GM23248 (cell line): ENCODE measurements at regions not wholly inside any gene's neighbourhood (a gene's known extent, or its start where the extent isn't known, plus 50 kb on each side); places are given as distances from the start of the nearest gene placed in this dataset.
A peak's percentile ranks its signal among the peaks of the same experiment; 100 is the strongest.

Experiments
- DNase-seq: peaks from one replicate; pipeline ENCODE4 v3.0.0-alpha.2; 2015
- H2AFZ ChIP-seq: fragments of 200-600 bp; sonication (generic); 2 replicates; pipeline ENCODE4 v1.6.1; 2016; ENCODE audit warnings: antibody characterized with exemption
- H3F3A ChIP-seq: fragments of 200-600 bp; sonication (generic); 2 replicates; pipeline ENCODE4 v1.6.1; 2016; ENCODE audit warnings: mild to moderate bottlenecking, antibody characterized with exemption, mixed run types; ENCODE audit not compliant: insufficient read depth
- H3K27ac ChIP-seq: fragments of 200-600 bp; sonication (generic); 2 replicates; pipeline ENCODE4 v1.5.1; 2016; ENCODE audit warnings: mild to moderate bottlenecking
- H3K27me3 ChIP-seq: fragments of 200-600 bp; sonication (generic); replicated peaks from 2 replicates; pipeline ENCODE4 v1.6.1; 2016; ENCODE audit warnings: mild to moderate bottlenecking; ENCODE audit not compliant: insufficient read depth
- H3K36me3 ChIP-seq: fragments of 200-600 bp; sonication (generic); 2 replicates; pipeline ENCODE4 v1.6.1; 2016; ENCODE audit warnings: low read depth, mild to moderate bottlenecking
- H3K4me1 ChIP-seq: fragments of 200-600 bp; sonication (generic); 2 replicates; pipeline ENCODE4 v1.6.1; 2016; ENCODE audit warnings: mild to moderate bottlenecking; ENCODE audit not compliant: insufficient read depth
- H3K4me2 ChIP-seq: fragments of 200-600 bp; sonication (generic); one replicate; pipeline ENCODE4 v1.6.1; 2016; ENCODE audit warnings: mild to moderate bottlenecking; ENCODE audit not compliant: unreplicated experiment
- H3K4me3 ChIP-seq: fragments of 200-600 bp; sonication (generic); 2 replicates; pipeline ENCODE4 v1.5.1; 2016; ENCODE audit warnings: mild to moderate bottlenecking
- H3K79me2 ChIP-seq: fragments of 200-600 bp; sonication (generic); 2 replicates; pipeline ENCODE4 v1.6.1; 2016; ENCODE audit warnings: mild to moderate bottlenecking; ENCODE audit not compliant: insufficient read depth
- H3K9ac ChIP-seq: fragments of 200-600 bp; sonication (generic); 2 replicates; pipeline ENCODE4 v1.6.1; 2016; ENCODE audit warnings: mild to moderate bottlenecking
- H3K9me2 ChIP-seq: fragments of 200-600 bp; sonication (generic); 2 replicates; pipeline ENCODE4 v1.6.1; 2016; ENCODE audit warnings: mixed run types, mild to moderate bottlenecking, moderate library complexity; ENCODE audit not compliant: insufficient read depth
- H3K9me3 ChIP-seq: fragments of 200-600 bp; sonication (generic); one replicate; pipeline ENCODE4 v1.6.1; 2017; ENCODE audit warnings: low read depth
- H4K20me1 ChIP-seq: fragments of 200-600 bp; sonication (generic); 2 replicates; pipeline ENCODE4 v1.6.0; 2016; ENCODE audit not compliant: insufficient read depth
- EZH2 ChIP-seq: fragments of 200-600 bp; sonication (generic); IDR thresholded peaks from 2 replicates; pipeline ENCODE4 v1.6.1; 2018; ENCODE audit warnings: antibody characterized with exemption, mild to moderate bottlenecking; ENCODE audit not compliant: insufficient read depth, poor library complexity, severe bottlenecking
- EZH2phosphoT487 ChIP-seq: fragments of 200-600 bp; sonication (generic); IDR thresholded peaks from 2 replicates; pipeline ENCODE4 v1.6.1; 2018; ENCODE audit warnings: antibody characterized with exemption, moderate library complexity, mild to moderate bottlenecking, low read depth; ENCODE audit not compliant: insufficient read depth
- WGBS, 2 experiments: methylation state at CpG; one replicate each; pipeline ENCODE4 v1.1.6; 2015 to 2017; ENCODE audit warnings: low lambda C conversion rate in 2 of 2, low coverage in 1 of 2; ENCODE audit errors: missing lambda C conversion rate in 2 of 2; 5-methylcytosine and 5-hydroxymethylcytosine counted together
- in situ Hi-C: fragments of 300-500 bp; cut with MboI; formaldehyde crosslinking; loops from 2 replicates; pipeline ENCODE4 v1.15.0; 2020

DNA sequence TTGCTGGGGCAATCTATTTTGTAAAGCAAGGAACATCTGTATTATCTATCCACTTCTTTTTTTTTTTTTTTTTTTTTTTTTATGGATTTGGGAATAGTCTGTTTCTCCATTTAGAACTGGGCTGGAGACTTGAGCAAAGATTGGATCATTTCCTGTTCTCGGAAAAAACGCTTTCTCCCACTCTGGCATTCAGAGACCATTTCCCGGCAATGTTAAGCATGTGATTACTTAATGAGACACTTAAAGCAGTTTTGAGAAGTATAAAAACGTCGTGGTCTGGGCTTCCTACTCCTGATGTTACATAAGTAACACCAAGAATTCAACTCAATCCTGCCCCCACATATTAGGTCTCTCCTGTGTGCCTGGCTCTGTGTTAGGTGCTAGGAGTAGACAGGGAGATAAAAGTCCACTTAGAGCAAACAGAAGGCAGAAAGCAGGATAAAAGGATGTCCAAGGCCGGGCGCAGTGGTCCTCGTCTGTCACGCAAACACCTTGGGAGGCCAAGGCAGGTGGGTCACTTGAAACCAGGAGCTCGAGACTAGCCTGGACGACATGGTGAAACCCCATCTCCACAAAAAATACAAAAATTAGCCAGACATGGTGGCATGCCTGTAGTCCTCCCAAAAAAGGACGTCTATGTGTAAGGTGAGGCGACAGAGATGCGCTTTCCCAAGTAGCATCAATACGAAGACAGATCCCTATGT is 152.1 kb upstream of the GSC start:
- Histone ChIP-seq H3K36me3 (no peaks in the 10 kb centered on the region), H3K9ac (no peak overlapping the region), H3K79me2 (no peaks in the 10 kb centered on the region), H3K9me2 (no peaks in the 10 kb centered on the region), H2AFZ (no peak overlapping the region), H3K4me2 (no peak overlapping the region), H3K27me3 (no peaks in the 10 kb centered on the region), H3K4me1 (no peaks in the 10 kb centered on the region), H3K9me3 (no peaks in the 10 kb centered on the region), H3K4me3 (no peak overlapping the region), H4K20me1 (no peaks in the 10 kb centered on the region), H3F3A (no peaks in the 10 kb centered on the region), H3K27ac (no peak overlapping the region)
- DNase-seq: peak; percentile 49
- TF ChIP-seq EZH2 (no peak), EZH2phosphoT487 (no peak)
- in situ Hi-C loops: no loop called here
- WGBS, 2 experiments: 58% methylated on average over 15 of the region's 15 CpGs

- in situ Hi-C loops: no loop called here
- no peaks in the 10 kb centered on the region for H3K79me2 ChIP-seq
Observed at GRCh38 chr14:94921456-94921855, 151.5 kb upstream of the GSC start.

GRCh38 chr14:94919896-94920295 is 150.0 kb upstream of the GSC start:
- no peaks in the 10 kb centered on the region for H3F3A ChIP-seq
- H3K4me3 ChIP-seq: no peak overlapping the region
- DNase-seq: no peak
- no peaks in the 10 kb centered on the region for H3K27me3 ChIP-seq
- H3K36me3 ChIP-seq: no peaks in the 10 kb centered on the region
- TF ChIP-seq EZH2 (no peak), EZH2phosphoT487 (no peak)
- no peaks in the 10 kb centered on the region for H4K20me1 ChIP-seq
- no peak overlapping the region for H3K27ac ChIP-seq
- WGBS, 2 experiments: 83 to 90% methylated on average over 9 of the region's 9 CpGs
- no peaks in the 10 kb centered on the region for H3K4me1 ChIP-seq
- no peak overlapping the region for H3K9ac ChIP-seq
- H3K9me2 ChIP-seq: no peaks in the 10 kb centered on the region
- no peaks in the 10 kb centered on the region for H3K9me3 ChIP-seq
- H2AFZ ChIP-seq: no peak overlapping the region
- H3K4me2 ChIP-seq: no peak overlapping the region
- no peaks in the 10 kb centered on the region for H3K79me2 ChIP-seq
- in situ Hi-C loops: no loop called here

More at GRCh38 chr14:94921456-94921855, 151.5 kb upstream of the GSC start:
- no peak overlapping the region for H3K4me2 ChIP-seq
- TF ChIP-seq EZH2 (no peak), EZH2phosphoT487 (no peak)
- H3K4me1 ChIP-seq: no peaks in the 10 kb centered on the region
- no peaks in the 10 kb centered on the region for H3K9me3 ChIP-seq
- H2AFZ ChIP-seq: no peak overlapping the region
- H3K9me2 ChIP-seq: no peaks in the 10 kb centered on the region
- no peaks in the 10 kb centered on the region for H4K20me1 ChIP-seq
- no peaks in the 10 kb centered on the region for H3F3A ChIP-seq
- WGBS, 2 experiments: 4 to 5% methylated on average over 1 of the region's 1 CpG
- no peak overlapping the region for H3K9ac ChIP-seq
- H3K36me3 ChIP-seq: no peaks in the 10 kb centered on the region
- H3K4me3 ChIP-seq: no peak overlapping the region
- no peak overlapping the region for H3K27ac ChIP-seq
- DNase-seq: no peak
- H3K27me3 ChIP-seq: no peaks in the 10 kb centered on the region

DNA sequence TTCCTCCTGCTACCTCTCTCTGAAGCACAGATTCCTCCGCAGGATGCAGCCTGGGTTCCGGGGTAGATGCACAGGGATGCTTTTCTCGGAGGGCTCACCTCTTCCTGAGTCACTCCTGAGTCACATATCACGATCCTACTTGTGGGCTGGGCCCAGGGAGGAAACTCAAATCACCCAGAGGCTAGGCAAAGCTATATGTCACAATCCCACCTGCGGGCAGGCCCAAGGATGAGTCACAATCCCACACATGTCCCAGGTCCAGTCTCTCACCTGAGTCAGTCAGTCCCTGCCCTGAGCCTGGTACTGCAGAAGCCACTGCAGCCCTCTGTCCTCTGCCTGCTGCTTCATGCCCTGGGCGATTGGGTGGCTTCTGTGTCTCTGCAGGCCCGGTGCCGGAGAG is 149.0 kb upstream of the GSC start:
- H3K4me1 ChIP-seq: no peaks in the 10 kb centered on the region
- in situ Hi-C loops: no loop called here
- H3K4me2 ChIP-seq: no peak overlapping the region
- H3K27me3 ChIP-seq: no peaks in the 10 kb centered on the region
- no peaks in the 10 kb centered on the region for H3K36me3 ChIP-seq
- DNase-seq: peak; percentile 11
- WGBS, 2 experiments: 69 to 70% methylated on average over 8 of the region's 8 CpGs
- no peaks in the 10 kb centered on the region for H4K20me1 ChIP-seq
- no peak overlapping the region for H3K4me3 ChIP-seq
- no peak overlapping the region for H3K9ac ChIP-seq
- no peak overlapping the region for H3K27ac ChIP-seq
- no peaks in the 10 kb centered on the region for H3K79me2 ChIP-seq
- no peak overlapping the region for H2AFZ ChIP-seq
- H3K9me3 ChIP-seq: no peaks in the 10 kb centered on the region
- TF ChIP-seq EZH2 (no peak), EZH2phosphoT487 (no peak)
- H3F3A ChIP-seq: no peaks in the 10 kb centered on the region
- H3K9me2 ChIP-seq: no peaks in the 10 kb centered on the region
